ENCODE measurements at regions not wholly inside any gene's neighbourhood (a gene's known extent, or its start where the extent isn't known, plus 50 kb on each side); places are given as distances from the start of the nearest gene placed in this dataset.

- TF ChIP-seq REST (IDR thresholded peaks at IDR 0.05; ENCODE audit: insufficient read depth in 1 of 2, low read depth in 2 of 2, low read length in 1 of 2) (no peak), CTCF (IDR thresholded peaks at IDR 0.05) (no peak)
These were observed 778.3 kb upstream of the ALCAM start for GRCh38 chr3:104588442-104588841.
